GM19438 (cell line): ENCODE measurements at regions not wholly inside any gene's neighbourhood (a gene's known extent, or its start where the extent isn't known, plus 50 kb on each side); places are given as distances from the start of the nearest gene placed in this dataset.

Experiments
- ATAC-seq: cut with Tn5 transposase; IDR thresholded peaks from one replicate; pipeline ENCODE4 v1.9.1; 2021; ENCODE audit warnings: low read depth; ENCODE audit not compliant: unreplicated experiment

GRCh38 chr6:22451962-22452361 lies 117.4 kb upstream of the HDGFL1 start:
- no peak for ATAC-seq

GRCh38 chr6:22455378-22455777 lies 114.0 kb upstream of the HDGFL1 start:
- no peak for ATAC-seq

- no peak for ATAC-seq
Observed at GRCh38 chr6:22457996-22458395, 111.4 kb upstream of the HDGFL1 start.

- ATAC-seq = no peak
Observed at GRCh38 chr6:22466665-22467245, 102.6 kb upstream of the HDGFL1 start.

- ATAC-seq = no peak
Observed at GRCh38 chr6:22467645-22468044, 101.7 kb upstream of the HDGFL1 start.

GRCh38 chr6:22468256-22468965 lies 101.0 kb upstream of the HDGFL1 start:
- ATAC-seq = no peak

- no peak for ATAC-seq
Observed at GRCh38 chr6:22470454-22471131, 98.8 kb upstream of the HDGFL1 start.

GRCh38 chr6:22471132-22471690 lies 98.2 kb upstream of the HDGFL1 start:
- ATAC-seq = no peak

GRCh38 chr6:22471746-22472145 lies 97.6 kb upstream of the HDGFL1 start:
- no peak for ATAC-seq

GRCh38 chr6:22473991-22474682 lies 95.2 kb upstream of the HDGFL1 start:
- no peak for ATAC-seq

- no peak for ATAC-seq
Observed at GRCh38 chr6:22476811-22477390, 92.5 kb upstream of the HDGFL1 start.

GRCh38 chr6:22497276-22497675 lies 72.1 kb upstream of the HDGFL1 start:
- ATAC-seq = no peak

- ATAC-seq = no peak
Observed at GRCh38 chr6:22499815-22500214, 69.6 kb upstream of the HDGFL1 start.

GRCh38 chr6:22506496-22506895 lies 62.9 kb upstream of the HDGFL1 start:
- no peak for ATAC-seq

GRCh38 chr6:22512686-22513427 lies 56.5 kb upstream of the HDGFL1 start:
- no peak for ATAC-seq

GRCh38 chr6:22513667-22514066 lies 55.7 kb upstream of the HDGFL1 start:
- ATAC-seq = no peak

- ATAC-seq = no peak
Observed at GRCh38 chr6:22519237-22519636, 50.1 kb upstream of the HDGFL1 start.
